ENCODE measurements at regions not wholly inside any gene's neighbourhood (a gene's known extent, or its start where the extent isn't known, plus 50 kb on each side); places are given as distances from the start of the nearest gene placed in this dataset.

- TF ChIP-seq, protein P1, sequence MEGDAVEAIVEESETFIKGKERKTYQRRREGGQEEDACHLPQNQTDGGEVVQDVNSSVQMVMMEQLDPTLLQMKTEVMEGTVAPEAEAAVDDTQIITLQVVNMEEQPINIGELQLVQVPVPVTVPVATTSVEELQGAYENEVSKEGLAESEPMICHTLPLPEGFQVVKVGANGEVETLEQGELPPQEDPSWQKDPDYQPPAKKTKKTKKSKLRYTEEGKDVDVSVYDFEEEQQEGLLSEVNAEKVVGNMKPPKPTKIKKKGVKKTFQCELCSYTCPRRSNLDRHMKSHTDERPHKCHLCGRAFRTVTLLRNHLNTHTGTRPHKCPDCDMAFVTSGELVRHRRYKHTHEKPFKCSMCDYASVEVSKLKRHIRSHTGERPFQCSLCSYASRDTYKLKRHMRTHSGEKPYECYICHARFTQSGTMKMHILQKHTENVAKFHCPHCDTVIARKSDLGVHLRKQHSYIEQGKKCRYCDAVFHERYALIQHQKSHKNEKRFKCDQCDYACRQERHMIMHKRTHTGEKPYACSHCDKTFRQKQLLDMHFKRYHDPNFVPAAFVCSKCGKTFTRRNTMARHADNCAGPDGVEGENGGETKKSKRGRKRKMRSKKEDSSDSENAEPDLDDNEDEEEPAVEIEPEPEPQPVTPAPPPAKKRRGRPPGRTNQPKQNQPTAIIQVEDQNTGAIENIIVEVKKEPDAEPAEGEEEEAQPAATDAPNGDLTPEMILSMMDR (IDR thresholded peaks at IDR 0.05; ENCODE audit: low read depth, low read length, missing input control), result no peak
- TF ChIP-seq RXRA (IDR thresholded peaks at IDR 0.05), result no peak
- no peak for TF ChIP-seq REST (IDR thresholded peaks at IDR 0.05)
- no peak for TF ChIP-seq RAD21 (IDR thresholded peaks at IDR 0.05)
- TF ChIP-seq, protein P2, sequence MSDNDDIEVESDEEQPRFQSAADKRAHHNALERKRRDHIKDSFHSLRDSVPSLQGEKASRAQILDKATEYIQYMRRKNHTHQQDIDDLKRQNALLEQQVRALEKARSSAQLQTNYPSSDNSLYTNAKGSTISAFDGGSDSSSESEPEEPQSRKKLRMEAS (IDR thresholded peaks at IDR 0.05), result no peak
- TF ChIP-seq JUND (IDR thresholded peaks at IDR 0.05), result no peak
- no peak for TF ChIP-seq ZBTB33 (IDR thresholded peaks at IDR 0.05)
- TF ChIP-seq SP1 (IDR thresholded peaks at IDR 0.05), result no peak
- TF ChIP-seq EGR1 (IDR thresholded peaks at IDR 0.05; ENCODE audit: low read depth in 2 of 2), result no peak
- no peak for TF ChIP-seq YY1 (IDR thresholded peaks at IDR 0.05)
- TF ChIP-seq FOXA1 (IDR thresholded peaks at IDR 0.05), result no peak
- no peak for TF ChIP-seq ATF3 (IDR thresholded peaks at IDR 0.05)
- TF ChIP-seq HNF4A (conservative IDR thresholded peaks at IDR 0.05), result no peak
- TF ChIP-seq TAF1 (conservative IDR thresholded peaks at IDR 0.05), result no peak
Measured at GRCh38 chr13:79990048-79990447, 350.9 kb downstream of the SPRY2 start.

All from liver (tissue), 3 donors.